HG03095 (cell line): ENCODE measurements at regions not wholly inside any gene's neighbourhood (a gene's known extent, or its start where the extent isn't known, plus 50 kb on each side); places are given as distances from the start of the nearest gene placed in this dataset.

Source experiments
- ATAC-seq: cut with Tn5 transposase; IDR thresholded peaks from one replicate; pipeline ENCODE4 v1.9.1; 2021; ENCODE audit warnings: moderate library complexity; ENCODE audit not compliant: unreplicated experiment

GRCh38 chr5:173796721-173797495 is 91.2 kb upstream of the CPEB4 start:
- no peak for ATAC-seq

- ATAC-seq, result no peak
These were observed 89.9 kb upstream of the CPEB4 start for GRCh38 chr5:173798127-173798810.

- no peak for ATAC-seq
These were observed 87.8 kb upstream of the CPEB4 start for GRCh38 chr5:173800340-173800739.

GRCh38 chr5:173801006-173801405 is 87.1 kb upstream of the CPEB4 start:
- no peak for ATAC-seq

GRCh38 chr5:173802670-173803165 is 85.4 kb upstream of the CPEB4 start:
- no peak for ATAC-seq

GRCh38 chr5:173804579-173804978 is 83.6 kb upstream of the CPEB4 start:
- no peak for ATAC-seq

GRCh38 chr5:173806270-173807035 is 81.7 kb upstream of the CPEB4 start:
- ATAC-seq, result no peak

GRCh38 chr5:173807181-173807655 is 80.9 kb upstream of the CPEB4 start:
- ATAC-seq, result no peak

GRCh38 chr5:173808079-173808808 is 79.9 kb upstream of the CPEB4 start:
- no peak for ATAC-seq

GRCh38 chr5:173809014-173809413 is 79.1 kb upstream of the CPEB4 start:
- ATAC-seq, result no peak

GRCh38 chr5:173812811-173813550 is 75.2 kb upstream of the CPEB4 start:
- no peak for ATAC-seq

- ATAC-seq, result no peak
These were observed 74.1 kb upstream of the CPEB4 start for GRCh38 chr5:173814053-173814452.

GRCh38 chr5:173815571-173815970 is 72.6 kb upstream of the CPEB4 start:
- no peak for ATAC-seq

- no peak for ATAC-seq
These were observed 71.4 kb upstream of the CPEB4 start for GRCh38 chr5:173816728-173817127.

- no peak for ATAC-seq
These were observed 70.6 kb upstream of the CPEB4 start for GRCh38 chr5:173817561-173817960.

GRCh38 chr5:173819521-173819920 is 68.6 kb upstream of the CPEB4 start:
- ATAC-seq, result no peak

- no peak for ATAC-seq
These were observed 64.9 kb upstream of the CPEB4 start for GRCh38 chr5:173823274-173823644.

- ATAC-seq, result no peak
These were observed 64.2 kb upstream of the CPEB4 start for GRCh38 chr5:173823721-173824567.

- ATAC-seq, result no peak
These were observed 62.8 kb upstream of the CPEB4 start for GRCh38 chr5:173825215-173825865.
